K562 (cell line): ENCODE measurements at regions not wholly inside any gene's neighbourhood (a gene's known extent, or its start where the extent isn't known, plus 50 kb on each side); places are given as distances from the start of the nearest gene placed in this dataset.

ENCODE experiments used
- BHLHE40 ChIP-seq: IDR thresholded peaks from 2 replicates; pipeline ENCODE4 v1.6.1; 2011; ENCODE audit warnings: low read length, improper control_type of control experiment
- CHD2 ChIP-seq: IDR thresholded peaks from 2 replicates; pipeline ENCODE4 v1.6.1; 2011; ENCODE audit warnings: low read depth, low read length
- E4F1 ChIP-seq: fragments of 250-450 bp; sonication (Bioruptor Pico); IDR thresholded peaks from 2 replicates; pipeline ENCODE4 v1.5.0; 2021; ENCODE audit warnings: mild to moderate bottlenecking, borderline replicate concordance
- EZH2 ChIP-seq: IDR thresholded peaks from 2 replicates; pipeline ENCODE4 v1.6.1; 2012; ENCODE audit warnings: low read depth, mild to moderate bottlenecking, inconsistent platforms, low read length, borderline replicate concordance
- NR1H2 ChIP-seq: sonication (generic); formaldehyde crosslinking; IDR thresholded peaks from 2 replicates; pipeline ENCODE4 v1.4.0; 2020; ENCODE audit warnings: mild to moderate bottlenecking, missing genetic modification reagents
- PATZ1 ChIP-seq: fragments of 250-450 bp; sonication (Bioruptor Pico); IDR thresholded peaks from 2 replicates; pipeline ENCODE4 v1.5.0; 2020; ENCODE audit warnings: mild to moderate bottlenecking, borderline replicate concordance
- SMC3 ChIP-seq: conservative IDR thresholded peaks from 2 replicates; pipeline ENCODE4 v1.6.1; 2011; ENCODE audit warnings: low read depth, low read length, improper control_type of control experiment; ENCODE audit not compliant: insufficient read depth
- ZNF584 ChIP-seq: fragments of 200-800 bp; sonication (Bioruptor generic); IDR thresholded peaks from 2 replicates; pipeline ENCODE4 v1.6.1; 2016; ENCODE audit warnings: low read depth, mild to moderate bottlenecking, missing genetic modification characterization, missing compliant biosample characterization
- ZNF696 ChIP-seq: fragments of 250-450 bp; sonication (Bioruptor Pico); conservative IDR thresholded peaks from 2 replicates; pipeline ENCODE4 v1.4.0; 2020; ENCODE audit warnings: mild to moderate bottlenecking, moderate library complexity

GRCh38 chr15:96121086-96121920 is 209.2 kb upstream of the NR2F2 start:
- TF ChIP-seq ZNF584 (CRISPR knock-in tag) (no peak), ZNF696 (no peak), SMC3 (no peak), E4F1 (CRISPR knock-in tag) (no peak), NR1H2 (CRISPR knock-in tag) (no peak), EZH2 (no peak), BHLHE40 (no peak), CHD2 (no peak), PATZ1 (CRISPR knock-in tag) (no peak)
